ENCODE measurements at regions not wholly inside any gene's neighbourhood (a gene's known extent, or its start where the extent isn't known, plus 50 kb on each side); places are given as distances from the start of the nearest gene placed in this dataset.
"Not testable (repeated sequence)": the region's sequence is repeated elsewhere in the genome, so short reads cannot be mapped to it uniquely, and the experiment has no call there.

- no peak for DNase-seq (ENCODE audit: low read depth, low spot score)
Measured at GRCh38 chr9:84502066-84502465, 161.5 kb upstream of the SLC28A3 start.

DNA sequence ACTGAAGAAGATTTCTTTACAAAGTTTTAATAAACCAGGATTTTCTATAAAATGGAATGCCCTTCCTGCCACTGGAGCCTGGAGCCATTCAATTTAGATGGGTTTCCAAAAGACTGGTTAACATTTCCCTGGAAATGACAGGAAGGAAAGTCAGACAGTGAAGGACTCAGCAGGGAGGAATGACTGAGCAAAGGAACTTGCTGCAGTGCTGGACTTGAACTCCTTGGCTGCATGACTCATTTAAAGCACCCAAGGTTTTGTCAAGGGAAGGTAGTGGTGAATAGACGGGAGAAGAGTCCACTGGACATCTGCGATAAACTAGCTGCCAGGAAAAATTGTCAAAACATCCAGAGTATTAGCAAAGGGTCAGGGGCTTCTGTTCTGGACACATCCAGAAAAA is 163.8 kb upstream of the SLC28A3 start:
- no peak for DNase-seq (ENCODE audit: low read depth, low spot score)

DNA sequence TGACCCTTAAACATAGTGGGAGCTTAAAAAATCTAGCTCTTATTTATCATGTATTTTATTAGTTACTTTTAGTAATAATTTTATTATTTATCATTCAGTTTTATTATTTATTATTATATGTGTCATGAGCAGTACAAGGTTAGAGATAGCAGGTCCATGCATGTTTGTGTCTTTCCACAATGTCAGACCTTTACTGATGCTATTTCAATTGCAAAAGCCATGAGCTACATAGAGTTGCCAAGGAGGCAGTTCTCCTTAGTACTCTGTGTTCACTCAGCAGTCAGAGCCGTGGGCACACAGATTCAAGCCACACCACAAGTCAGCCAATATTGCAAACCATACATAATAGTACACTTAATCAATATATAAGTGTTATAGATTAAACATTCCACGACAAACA is 157.9 kb upstream of the NTRK2 start:
- DNase-seq (ENCODE audit: low read depth, low spot score) = no peak

- no peak for DNase-seq (ENCODE audit: low read depth, low spot score)
Measured at GRCh38 chr9:84512493-84512892, 157.0 kb upstream of the NTRK2 start.

DNA sequence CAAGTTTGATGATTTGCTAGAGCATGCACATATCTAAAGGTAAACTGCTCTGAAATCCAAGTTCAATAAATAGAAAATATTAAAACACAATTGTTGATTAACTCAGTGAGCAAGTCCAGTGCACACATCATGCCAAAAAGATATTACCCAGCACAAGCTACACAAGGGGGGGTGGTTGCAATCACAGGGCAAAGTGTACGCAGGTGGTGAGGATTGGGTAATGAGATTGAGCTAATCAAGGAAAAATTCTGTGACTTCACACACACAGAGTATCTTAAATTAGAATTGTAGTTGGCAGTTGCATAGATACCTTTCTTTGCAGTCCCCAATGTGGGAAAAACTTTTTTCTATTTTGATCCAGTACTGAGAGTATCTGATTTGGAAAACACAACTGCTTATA is 156.1 kb upstream of the NTRK2 start:
- DNase-seq (ENCODE audit: low read depth, low spot score) = no peak

DNA sequence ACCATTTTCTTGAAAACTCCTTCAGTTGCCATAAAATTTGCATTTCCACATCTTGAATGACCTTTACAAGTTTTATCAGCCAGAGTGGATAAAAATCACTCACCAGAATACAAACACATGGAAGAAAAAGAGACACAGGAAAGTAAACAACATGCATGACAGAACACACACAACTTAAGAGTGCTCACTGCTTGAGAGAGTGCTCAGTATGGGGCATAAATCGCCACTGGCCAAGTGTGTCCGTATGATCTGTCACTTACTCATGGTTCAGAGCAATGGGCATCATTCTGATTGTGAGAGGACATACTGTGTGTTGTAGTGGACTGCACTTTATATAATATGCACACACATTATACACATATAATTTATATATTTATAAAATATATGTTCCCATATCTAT is 155.6 kb upstream of the NTRK2 start:
- no peak for DNase-seq (ENCODE audit: low read depth, low spot score)

DNA sequence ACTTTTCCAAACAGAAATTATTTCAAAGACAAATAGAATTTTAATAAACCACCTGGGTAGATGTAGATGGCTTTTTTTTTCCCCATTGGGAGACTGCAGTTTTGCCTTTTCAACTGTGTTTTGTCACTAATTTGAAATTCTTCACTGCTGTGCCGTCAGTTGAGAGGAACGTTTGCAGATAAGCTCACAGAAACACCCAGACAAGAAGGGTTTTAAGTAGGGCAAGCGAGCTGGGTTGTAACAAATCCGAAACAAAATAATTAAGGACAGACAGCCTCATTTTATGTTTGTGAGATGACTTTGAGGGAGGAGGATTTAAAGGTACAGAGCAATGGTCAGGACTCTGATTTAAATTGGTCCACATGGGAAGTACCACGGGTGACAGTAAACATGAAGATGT is 155.1 kb upstream of the NTRK2 start:
- DNase-seq (ENCODE audit: low read depth, low spot score) = no peak

- DNase-seq (ENCODE audit: low read depth, low spot score) = no peak
Measured at GRCh38 chr9:84517026-84517425, 152.5 kb upstream of the NTRK2 start.

GRCh38 chr9:84519413-84519812 is 150.1 kb upstream of the NTRK2 start:
- DNase-seq (ENCODE audit: low read depth, low spot score) = no peak

DNA sequence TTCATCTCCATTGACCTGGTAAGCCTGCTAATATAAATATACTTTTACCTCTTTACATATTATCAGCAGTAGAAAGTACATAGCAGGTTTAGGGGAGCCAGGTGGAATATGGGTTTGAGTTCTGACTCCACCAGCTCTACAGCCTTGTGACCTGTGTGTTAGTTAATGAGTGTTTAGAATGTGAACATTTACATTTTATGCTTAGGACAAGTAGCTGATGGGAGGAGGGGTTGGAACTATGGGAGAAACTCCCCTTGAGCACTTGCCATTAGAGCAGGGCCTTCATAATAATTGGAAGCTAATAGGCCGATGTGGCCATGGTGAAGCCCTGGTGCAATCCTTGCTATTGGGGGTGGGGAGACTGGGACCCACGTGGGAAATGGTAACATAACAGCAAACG is 148.3 kb upstream of the NTRK2 start:
- DNase-seq (ENCODE audit: low read depth, low spot score) = no peak

- not testable (repeated sequence) for DNase-seq (ENCODE audit: low read depth, low spot score)
Measured at GRCh38 chr9:84526211-84526610, 143.3 kb upstream of the NTRK2 start.

DNA sequence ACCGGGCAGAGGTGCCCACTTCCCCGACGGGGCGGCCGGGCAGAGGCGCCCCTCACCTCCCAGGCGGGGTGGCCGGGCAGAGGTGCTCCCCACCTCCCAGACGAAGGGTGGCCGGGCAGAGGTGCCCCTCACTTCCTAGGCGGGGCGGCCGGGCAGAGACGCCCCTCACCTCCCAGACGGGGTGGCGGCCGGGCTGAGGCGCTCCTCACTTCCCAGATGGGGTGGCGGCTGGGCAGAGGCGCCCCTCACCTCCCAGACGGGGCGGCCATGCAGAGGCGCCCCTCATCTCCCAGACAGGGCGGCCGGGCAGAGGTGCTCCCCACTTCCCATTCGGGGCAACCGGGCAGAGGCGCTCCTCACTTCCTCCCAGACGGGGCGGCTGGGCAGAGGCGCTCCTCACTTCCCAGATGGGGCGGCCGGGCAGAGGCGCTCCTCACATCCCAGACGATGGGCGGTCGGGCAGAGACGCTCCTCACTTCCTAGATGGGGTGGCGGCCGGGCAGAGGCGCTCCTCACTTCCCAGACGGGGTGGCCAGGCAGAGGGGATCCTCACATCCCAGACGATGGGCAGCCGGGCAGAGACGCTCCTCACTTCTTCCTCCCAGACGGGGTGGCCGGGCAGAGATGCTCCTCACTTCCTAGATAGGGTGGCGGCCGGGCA is 142.3 kb upstream of the NTRK2 start:
- DNase-seq (ENCODE audit: low read depth, low spot score) = not testable (repeated sequence)

- DNase-seq (ENCODE audit: low read depth, low spot score) = peak; percentile 33
Measured at GRCh38 chr9:84535973-84536372, 133.6 kb upstream of the NTRK2 start.

- DNase-seq (ENCODE audit: low read depth, low spot score) = no peak
Measured at GRCh38 chr9:84538879-84539278, 130.7 kb upstream of the NTRK2 start.

GRCh38 chr9:84542554-84542953 is 127.0 kb upstream of the NTRK2 start:
- DNase-seq (ENCODE audit: low read depth, low spot score) = no peak

GRCh38 chr9:84554069-84554664 is 115.4 kb upstream of the NTRK2 start:
- DNase-seq (ENCODE audit: low read depth, low spot score) = peak; percentile 42

GRCh38 chr9:84556556-84556955 is 113.0 kb upstream of the NTRK2 start:
- no peak for DNase-seq (ENCODE audit: low read depth, low spot score)

GRCh38 chr9:84557751-84558150 is 111.8 kb upstream of the NTRK2 start:
- no peak for DNase-seq (ENCODE audit: low read depth, low spot score)

DNA sequence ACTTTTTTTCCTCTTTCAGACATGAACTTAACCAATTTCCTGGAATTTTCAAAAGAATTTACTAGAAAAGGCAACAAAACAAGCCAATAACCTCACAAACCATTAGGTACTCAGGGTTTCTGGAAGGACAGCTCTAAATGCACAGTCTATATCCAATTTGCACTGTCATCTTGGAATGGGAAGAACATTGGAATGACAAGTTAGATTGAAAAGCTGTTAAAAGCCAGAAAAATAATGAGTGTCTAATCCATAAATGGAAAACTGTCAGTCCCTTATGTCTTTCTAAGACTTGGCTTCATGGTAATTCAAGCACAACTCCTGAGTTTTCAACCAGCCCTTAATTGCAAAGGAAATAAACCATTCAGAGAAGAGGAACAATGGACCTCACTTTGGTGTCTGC is 105.8 kb upstream of the NTRK2 start:
- DNase-seq (ENCODE audit: low read depth, low spot score) = no peak

GRCh38 chr9:84567805-84568204 is 101.7 kb upstream of the NTRK2 start:
- DNase-seq (ENCODE audit: low read depth, low spot score) = no peak

DNA sequence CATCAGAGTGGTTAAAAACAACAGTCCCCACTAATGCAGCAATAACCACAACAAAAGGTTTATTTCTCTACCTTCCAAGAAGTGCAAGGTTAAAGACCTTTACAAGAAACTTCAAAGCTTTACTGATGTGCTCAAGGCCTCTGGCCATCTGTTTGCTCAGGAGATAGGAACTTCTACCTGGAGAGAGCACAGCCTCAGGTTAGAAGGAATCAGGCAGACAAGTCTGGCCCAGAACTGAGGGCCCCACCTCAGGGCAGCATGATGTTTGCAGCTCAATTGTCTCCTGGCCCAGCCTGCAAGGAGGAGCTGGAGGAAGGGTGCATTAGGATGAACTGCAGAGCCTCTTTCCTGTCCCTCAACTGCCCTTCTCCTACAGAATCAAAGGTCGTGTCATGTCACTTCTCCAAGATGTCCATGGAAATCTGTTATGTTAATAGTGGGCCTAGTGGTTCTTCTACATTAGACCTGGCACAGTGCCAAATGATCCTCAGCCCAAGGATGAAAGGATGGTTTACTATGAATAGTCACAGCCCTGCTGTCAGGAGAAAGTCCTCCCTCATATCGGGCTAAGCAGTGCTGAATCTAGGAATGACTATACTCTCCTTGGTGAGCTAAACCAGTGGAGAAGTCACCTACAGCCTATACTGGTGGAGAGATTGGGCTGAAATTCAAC is 98.9 kb upstream of the NTRK2 start:
- no peak for DNase-seq (ENCODE audit: low read depth, low spot score)

- DNase-seq (ENCODE audit: low read depth, low spot score) = peak; percentile 20
Measured at GRCh38 chr9:84573083-84573482, 96.4 kb upstream of the NTRK2 start.

DNA sequence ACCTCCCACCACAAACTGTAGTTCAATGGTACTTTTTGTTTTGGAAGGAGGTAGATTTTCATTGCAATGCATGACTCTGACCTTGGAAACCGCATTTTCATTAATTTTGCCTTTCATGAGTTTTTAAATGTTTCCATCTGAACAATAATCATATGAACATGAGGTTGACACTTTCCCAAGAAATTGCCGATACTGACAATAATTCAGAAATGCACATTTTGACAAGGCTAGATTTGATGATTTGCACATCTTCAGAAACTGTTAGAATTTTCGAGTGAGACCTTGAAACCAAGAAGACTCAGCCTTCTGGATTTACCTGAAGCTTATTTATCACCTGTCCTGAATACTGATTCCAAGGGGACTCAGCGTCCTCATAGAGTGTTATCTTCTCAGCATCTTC is 93.8 kb upstream of the NTRK2 start:
- no peak for DNase-seq (ENCODE audit: low read depth, low spot score)

All from iPS DF 19.7 (cell line).